ENCODE measurements at regions not wholly inside any gene's neighbourhood (a gene's known extent, or its start where the extent isn't known, plus 50 kb on each side); places are given as distances from the start of the nearest gene placed in this dataset.

- TF ChIP-seq CTCF (IDR thresholded peaks at IDR 0.05; ENCODE audit: low read length): no peak
- no peak for TF ChIP-seq EZH2phosphoT487 (IDR thresholded peaks at IDR 0.05; ENCODE audit: low read length)
- no peak for TF ChIP-seq EZH2 (optimal IDR thresholded peaks at IDR 0.05; ENCODE audit: low read depth, low read length)
These were observed 272.0 kb downstream of the BLID start for GRCh38 chr11:121844016-121844415.
